ENCODE measurements at regions not wholly inside any gene's neighbourhood (a gene's known extent, or its start where the extent isn't known, plus 50 kb on each side); places are given as distances from the start of the nearest gene placed in this dataset.
"Not testable (repeated sequence)": the region's sequence is repeated elsewhere in the genome, so short reads cannot be mapped to it uniquely, and the experiment has no call there.

DNA sequence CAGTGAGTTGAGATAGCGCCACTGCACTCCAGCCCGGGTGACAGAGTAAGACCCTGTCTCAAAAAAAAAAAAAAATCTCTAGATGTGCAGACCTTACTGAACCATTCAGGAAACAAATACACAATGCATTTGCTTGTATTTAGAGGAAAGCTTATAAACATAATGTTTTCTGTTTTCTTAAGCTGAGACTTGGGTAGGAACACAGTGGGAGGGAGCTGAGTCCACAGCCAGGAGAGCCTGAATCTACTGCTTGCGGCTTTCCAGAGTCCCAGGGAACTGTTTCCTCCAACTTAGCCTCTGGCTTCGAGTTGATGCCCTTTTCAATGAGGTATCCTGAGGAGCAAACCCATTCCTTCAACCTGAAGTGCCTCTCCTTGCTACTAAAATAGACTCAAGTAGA lies 83.0 kb upstream of the PITRM1 start:
- WGBS, 2 experiments (ENCODE audit: insufficient coverage in 2 of 2), result 100% methylated on average over 2 of the region's 4 CpGs
- Histone ChIP-seq H3K27ac (ENCODE audit: low read depth, low read length, severe bottlenecking) (no peak overlapping the region), H3K4me3 (ENCODE audit: extremely low read depth, insufficient read depth, low read length, poor library complexity, severe bottlenecking) (no peak overlapping the region), H3K36me3 (ENCODE audit: control insufficient read depth, insufficient read depth, low read length) (no peaks in the 10 kb centered on the region), H3K9me3 (ENCODE audit: control insufficient read depth, low read length) (no peaks in the 10 kb centered on the region), H3K4me1 (ENCODE audit: control insufficient read depth, insufficient read depth, low read length, poor library complexity, severe bottlenecking) (no peaks in the 10 kb centered on the region)

DNA sequence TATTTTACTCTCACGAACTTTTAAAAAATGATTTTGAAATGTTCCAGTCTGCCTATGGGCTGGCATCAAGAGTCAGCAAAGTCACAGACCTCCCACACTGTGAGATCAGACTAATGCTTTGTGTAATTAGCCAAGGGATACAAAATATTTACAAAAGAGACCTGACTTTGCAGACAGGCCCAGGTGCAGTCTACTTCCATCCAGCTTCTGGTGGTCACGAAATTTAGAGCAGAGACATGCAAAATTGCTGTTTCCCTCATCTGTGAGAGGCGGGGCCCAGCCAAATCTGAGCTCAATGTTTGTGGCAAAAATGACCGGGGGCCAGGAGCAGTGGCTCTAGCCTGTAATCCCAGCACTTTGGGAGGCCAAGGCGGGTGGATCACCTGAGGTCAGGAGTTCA lies 82.5 kb upstream of the PITRM1 start:
- Histone ChIP-seq H3K27ac (ENCODE audit: low read depth, low read length, severe bottlenecking) (no peak overlapping the region), H3K4me3 (ENCODE audit: extremely low read depth, insufficient read depth, low read length, poor library complexity, severe bottlenecking) (no peak overlapping the region), H3K36me3 (ENCODE audit: control insufficient read depth, insufficient read depth, low read length) (no peaks in the 10 kb centered on the region), H3K9me3 (ENCODE audit: control insufficient read depth, low read length) (no peaks in the 10 kb centered on the region), H3K4me1 (ENCODE audit: control insufficient read depth, insufficient read depth, low read length, poor library complexity, severe bottlenecking) (no peaks in the 10 kb centered on the region)
- WGBS, 2 experiments (ENCODE audit: insufficient coverage in 2 of 2), result 80 to 97% methylated on average over 1 to 3 of the region's 5 CpGs

DNA sequence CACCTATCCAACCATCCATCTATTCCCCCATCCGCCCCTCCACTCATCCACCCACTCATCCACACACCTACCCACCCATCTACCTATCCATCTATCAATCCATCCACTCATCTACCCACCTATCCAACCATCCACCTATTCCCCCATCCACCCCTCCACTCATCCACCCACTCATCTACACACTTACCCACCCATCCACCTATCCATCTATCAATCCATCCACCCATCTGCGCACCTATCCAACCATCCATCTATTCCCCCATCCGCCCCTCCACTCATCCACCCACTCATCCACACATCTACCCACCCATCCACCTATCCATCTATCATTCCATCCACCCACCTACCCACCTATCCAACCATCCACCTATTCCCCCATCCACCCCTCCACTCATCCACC lies 81.4 kb upstream of the PITRM1 start:
- H3K36me3 ChIP-seq (ENCODE audit: control insufficient read depth, insufficient read depth, low read length); H3K4me3 ChIP-seq (ENCODE audit: extremely low read depth, insufficient read depth, low read length, poor library complexity, severe bottlenecking); H3K4me1 ChIP-seq (ENCODE audit: control insufficient read depth, insufficient read depth, low read length, poor library complexity, severe bottlenecking); H3K27ac ChIP-seq (ENCODE audit: low read depth, low read length, severe bottlenecking); H3K9me3 ChIP-seq (ENCODE audit: control insufficient read depth, low read length): not testable (repeated sequence)
- WGBS, 2 experiments (ENCODE audit: insufficient coverage in 2 of 2), result 82 to 84% methylated on average over 1 to 3 of the region's 3 CpGs

GRCh38 chr10:3251172-3251571 lies 78.6 kb upstream of the PITRM1 start:
- Histone ChIP-seq H3K4me1 (ENCODE audit: control insufficient read depth, insufficient read depth, low read length, poor library complexity, severe bottlenecking) (peaks cover 15% of the 10 kb centered on the region), H3K27ac (ENCODE audit: low read depth, low read length, severe bottlenecking) (no peak overlapping the region), H3K36me3 (ENCODE audit: control insufficient read depth, insufficient read depth, low read length) (no peaks in the 10 kb centered on the region), H3K4me3 (ENCODE audit: extremely low read depth, insufficient read depth, low read length, poor library complexity, severe bottlenecking) (no peak overlapping the region), H3K9me3 (ENCODE audit: control insufficient read depth, low read length) (no peaks in the 10 kb centered on the region)
- 95 to 99% methylated on average over 5 to 10 of the region's 10 CpGs for WGBS, 2 experiments (ENCODE audit: insufficient coverage in 2 of 2)

GRCh38 chr10:3249307-3249889 lies 76.8 kb upstream of the PITRM1 start:
- Histone ChIP-seq H3K36me3 (ENCODE audit: control insufficient read depth, insufficient read depth, low read length) (no peaks in the 10 kb centered on the region), H3K4me3 (ENCODE audit: extremely low read depth, insufficient read depth, low read length, poor library complexity, severe bottlenecking) (no peak overlapping the region), H3K4me1 (ENCODE audit: control insufficient read depth, insufficient read depth, low read length, poor library complexity, severe bottlenecking) (peaks cover 15% of the 10 kb centered on the region), H3K9me3 (ENCODE audit: control insufficient read depth, low read length) (no peaks in the 10 kb centered on the region), H3K27ac (ENCODE audit: low read depth, low read length, severe bottlenecking) (no peak overlapping the region)
- WGBS, 2 experiments (ENCODE audit: insufficient coverage in 2 of 2), result 58 to 71% methylated on average over 1 to 4 of the region's 5 CpGs

DNA sequence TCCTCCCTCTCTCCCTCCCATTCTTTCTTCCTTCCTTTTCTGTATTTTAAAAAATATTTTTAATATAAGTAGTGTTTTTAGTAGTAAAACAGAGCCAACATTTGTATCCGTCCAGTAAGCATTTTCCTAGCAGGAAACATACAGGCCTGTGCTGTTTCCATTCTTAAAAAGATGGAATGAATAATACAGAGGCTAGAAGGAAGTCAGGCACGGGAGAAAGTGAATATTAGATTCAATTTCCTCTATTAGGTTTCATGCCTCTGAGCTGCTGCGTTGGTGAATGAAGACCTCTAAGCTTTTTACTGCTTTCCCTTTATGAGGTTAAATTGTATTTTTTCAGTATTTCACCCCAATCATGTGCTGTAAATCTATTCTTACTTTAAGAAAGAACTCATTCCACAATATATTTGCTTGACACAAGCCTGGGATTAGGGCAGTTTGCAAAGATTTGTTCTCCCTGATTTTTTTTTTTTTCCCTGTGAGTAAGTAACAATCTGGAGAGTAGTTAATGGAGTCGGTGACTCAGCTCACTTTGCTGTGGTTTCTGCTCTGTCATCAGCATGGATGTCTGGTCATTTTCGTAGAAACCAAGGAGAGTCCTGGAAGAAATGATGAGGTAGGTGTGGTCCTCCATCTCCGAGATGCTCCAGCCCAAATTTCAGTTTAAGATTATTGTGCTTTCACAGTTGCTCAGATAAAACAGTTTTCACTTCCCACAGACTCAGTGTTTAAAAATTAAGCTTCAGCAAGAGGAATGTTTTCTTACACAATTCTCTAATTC lies 76.1 kb upstream of the PITRM1 start:
- Histone ChIP-seq H3K4me1 (ENCODE audit: control insufficient read depth, insufficient read depth, low read length, poor library complexity, severe bottlenecking) (peaks cover 15% of the 10 kb centered on the region), H3K4me3 (ENCODE audit: extremely low read depth, insufficient read depth, low read length, poor library complexity, severe bottlenecking) (no peak overlapping the region), H3K27ac (ENCODE audit: low read depth, low read length, severe bottlenecking) (peak overlapping the region; percentile 83), H3K36me3 (ENCODE audit: control insufficient read depth, insufficient read depth, low read length) (no peaks in the 10 kb centered on the region), H3K9me3 (ENCODE audit: control insufficient read depth, low read length) (no peaks in the 10 kb centered on the region)
- WGBS, 2 experiments (ENCODE audit: insufficient coverage in 2 of 2), result 50 to 82% methylated on average over 1 to 2 of the region's 6 CpGs

GRCh38 chr10:3245395-3245794 lies 72.8 kb upstream of the PITRM1 start:
- Histone ChIP-seq H3K9me3 (ENCODE audit: control insufficient read depth, low read length) (no peaks in the 10 kb centered on the region), H3K27ac (ENCODE audit: low read depth, low read length, severe bottlenecking) (no peak overlapping the region), H3K36me3 (ENCODE audit: control insufficient read depth, insufficient read depth, low read length) (no peaks in the 10 kb centered on the region), H3K4me3 (ENCODE audit: extremely low read depth, insufficient read depth, low read length, poor library complexity, severe bottlenecking) (no peak overlapping the region), H3K4me1 (ENCODE audit: control insufficient read depth, insufficient read depth, low read length, poor library complexity, severe bottlenecking) (peaks cover 15% of the 10 kb centered on the region)
- WGBS, 2 experiments (ENCODE audit: insufficient coverage in 2 of 2), result 95 to 96% methylated on average over 9 to 11 of the region's 11 CpGs

GRCh38 chr10:3241967-3242650 lies 69.5 kb upstream of the PITRM1 start:
- 85 to 88% methylated on average over 8 to 10 of the region's 10 CpGs for WGBS, 2 experiments (ENCODE audit: insufficient coverage in 2 of 2)
- Histone ChIP-seq H3K27ac (ENCODE audit: low read depth, low read length, severe bottlenecking) (no peak overlapping the region), H3K9me3 (ENCODE audit: control insufficient read depth, low read length) (no peaks in the 10 kb centered on the region), H3K4me1 (ENCODE audit: control insufficient read depth, insufficient read depth, low read length, poor library complexity, severe bottlenecking) (peaks cover 12% of the 10 kb centered on the region), H3K4me3 (ENCODE audit: extremely low read depth, insufficient read depth, low read length, poor library complexity, severe bottlenecking) (no peak overlapping the region), H3K36me3 (ENCODE audit: control insufficient read depth, insufficient read depth, low read length) (no peaks in the 10 kb centered on the region)

GRCh38 chr10:3241274-3241921 lies 68.8 kb upstream of the PITRM1 start:
- no peak overlapping the region for H3K4me3 ChIP-seq (ENCODE audit: extremely low read depth, insufficient read depth, low read length, poor library complexity, severe bottlenecking)
- peaks cover 12% of the 10 kb centered on the region for H3K4me1 ChIP-seq (ENCODE audit: control insufficient read depth, insufficient read depth, low read length, poor library complexity, severe bottlenecking)
- WGBS, 2 experiments (ENCODE audit: insufficient coverage in 2 of 2), result 90 to 92% methylated on average over 20 to 22 of the region's 24 CpGs
- no peak overlapping the region for H3K27ac ChIP-seq (ENCODE audit: low read depth, low read length, severe bottlenecking)
- no peaks in the 10 kb centered on the region for H3K36me3 ChIP-seq (ENCODE audit: control insufficient read depth, insufficient read depth, low read length)
- H3K9me3 ChIP-seq (ENCODE audit: control insufficient read depth, low read length), result no peaks in the 10 kb centered on the region

GRCh38 chr10:3239920-3240894 lies 67.6 kb upstream of the PITRM1 start:
- Histone ChIP-seq H3K4me3 (ENCODE audit: extremely low read depth, insufficient read depth, low read length, poor library complexity, severe bottlenecking) (no peak overlapping the region), H3K36me3 (ENCODE audit: control insufficient read depth, insufficient read depth, low read length) (no peaks in the 10 kb centered on the region), H3K4me1 (ENCODE audit: control insufficient read depth, insufficient read depth, low read length, poor library complexity, severe bottlenecking) (peaks cover 12% of the 10 kb centered on the region), H3K27ac (ENCODE audit: low read depth, low read length, severe bottlenecking) (no peak overlapping the region), H3K9me3 (ENCODE audit: control insufficient read depth, low read length) (no peaks in the 10 kb centered on the region)
- 89 to 91% methylated on average over 26 of the region's 30 CpGs for WGBS, 2 experiments (ENCODE audit: insufficient coverage in 2 of 2)
